IMR-90 (cell line): ENCODE measurements at regions not wholly inside any gene's neighbourhood (a gene's known extent, or its start where the extent isn't known, plus 50 kb on each side); places are given as distances from the start of the nearest gene placed in this dataset.

ENCODE experiments used
- ATAC-seq: fragments of 200-7000 bp; cut with Tn5 transposase; 2 replicates; pipeline ENCODE4 v1.9.1; 2020; ENCODE audit warnings: low read depth, mild to moderate bottlenecking, moderate library complexity
- BruUV-seq: library from RNA; stranded (reverse); fragments of 400-500 nt; replicated peaks from 2 replicates; lab custom pipeline; 2021; lab: Mats Ljungman, UMichigan
- CTCF ChIA-PET: fragments of 300-600 bp; formaldehyde crosslinking; extraction: SDS; loops from one replicate; lab custom pipeline; 2021; ENCODE audit warnings: antibody characterized with exemption; lab: Yijun Ruan, JAX
- POLR2A ChIA-PET: fragments of 300-600 bp; sonication (Branson Sonifier 250); formaldehyde crosslinking; loops from one replicate; lab custom pipeline; 2022; ENCODE audit warnings: antibody characterized with exemption; ENCODE audit not compliant: unreplicated experiment; lab: Charles Lee
- DNase-seq: peaks from one replicate; pipeline ENCODE4 v3.0.0; 2013
- H2AFZ ChIP-seq: replicated peaks from 2 replicates; pipeline ENCODE3; 2013; ENCODE audit warnings: low read length, mild to moderate bottlenecking; ENCODE audit not compliant: poor library complexity
- H2AK5ac ChIP-seq: 2 replicates; pipeline ENCODE4 v1.6.1; 2013; ENCODE audit warnings: low read depth, low read length, inconsistent platforms
- H2AK9ac ChIP-seq: replicated peaks from 2 replicates; pipeline ENCODE3; 2013; ENCODE audit warnings: mild to moderate bottlenecking, low read depth, low read length, moderate library complexity; ENCODE audit not compliant: poor library complexity
- H2BK120ac ChIP-seq: 2 replicates; pipeline ENCODE4 v1.6.1; 2013; ENCODE audit warnings: low read depth, low read length, inconsistent platforms
- H2BK15ac ChIP-seq: 3 replicates; pipeline ENCODE4 v1.6.1; 2013; ENCODE audit warnings: low read depth, low read length, inconsistent platforms
- H2BK20ac ChIP-seq: 2 replicates; pipeline ENCODE4 v1.6.1; 2013; ENCODE audit warnings: low read depth, mild to moderate bottlenecking, inconsistent platforms, low read length, moderate library complexity
- H2BK5ac ChIP-seq: 2 replicates; pipeline ENCODE4 v1.6.1; 2013; ENCODE audit warnings: mild to moderate bottlenecking, low read depth, low read length, inconsistent platforms; ENCODE audit not compliant: poor library complexity, severe bottlenecking
- H3K14ac ChIP-seq: replicated peaks from 2 replicates; pipeline ENCODE4 v1.6.1; 2013; ENCODE audit warnings: low read depth, low read length, inconsistent platforms
- H3K18ac ChIP-seq: 2 replicates; pipeline ENCODE4 v1.6.1; 2013; ENCODE audit warnings: low read depth, low read length, control low read depth
- H3K23ac ChIP-seq: 2 replicates; pipeline ENCODE4 v1.6.1; 2013; ENCODE audit warnings: low read depth, low read length, inconsistent platforms
- H3K27ac ChIP-seq: 2 replicates; pipeline ENCODE4 v1.5.1; 2013; ENCODE audit warnings: mild to moderate bottlenecking, control low read depth, low read length; ENCODE audit not compliant: insufficient read depth
- H3K27me3 ChIP-seq: 2 replicates; pipeline ENCODE4 v1.6.1; 2013; ENCODE audit warnings: low read length; ENCODE audit not compliant: control insufficient read depth, insufficient read depth
- H3K36me3 ChIP-seq: 2 replicates; pipeline ENCODE4 v1.6.1; 2013; ENCODE audit warnings: low read length, mixed read lengths; ENCODE audit not compliant: control insufficient read depth, insufficient read depth
- H3K4ac ChIP-seq: 2 replicates; pipeline ENCODE4 v1.6.1; 2013; ENCODE audit warnings: low read depth, low read length, inconsistent platforms
- H3K4me1 ChIP-seq: 2 replicates; pipeline ENCODE4 v1.6.1; 2013; ENCODE audit warnings: low read length, mixed read lengths; ENCODE audit not compliant: control insufficient read depth, insufficient read depth
- H3K4me2 ChIP-seq: 2 replicates; pipeline ENCODE4 v1.6.1; 2013; ENCODE audit warnings: low read depth, mild to moderate bottlenecking, control low read depth, low read length, moderate library complexity
- H3K4me3 ChIP-seq: 2 replicates; pipeline ENCODE4 v1.5.1; 2013; ENCODE audit warnings: low read depth, mild to moderate bottlenecking, control low read depth, low read length, moderate library complexity; ENCODE audit not compliant: insufficient read depth
- H3K56ac ChIP-seq: 2 replicates; pipeline ENCODE4 v1.6.1; 2013; ENCODE audit warnings: low read length, inconsistent platforms; ENCODE audit not compliant: insufficient read depth; ENCODE audit errors: extremely low read depth
- H3K79me1 ChIP-seq, 2 experiments: 2 replicates each; pipeline ENCODE4 v1.6.1; 2013; ENCODE audit warnings: low read length in 2 of 2, inconsistent platforms in 1 of 2, low read depth in 1 of 2
- H3K9ac ChIP-seq: 2 replicates; pipeline ENCODE4 v1.6.1; 2013; ENCODE audit warnings: low read depth, low read length, control low read depth
- H3K9me1 ChIP-seq: 2 replicates; pipeline ENCODE4 v1.6.1; 2013; ENCODE audit warnings: low read length, inconsistent platforms; ENCODE audit not compliant: insufficient read depth
- H3K9me3 ChIP-seq: 2 replicates; pipeline ENCODE4 v1.6.1; 2013; ENCODE audit warnings: low read length; ENCODE audit not compliant: control insufficient read depth, insufficient read depth
- H4K20me1 ChIP-seq: 2 replicates; pipeline ENCODE4 v1.6.1; 2013; ENCODE audit warnings: low read length, inconsistent platforms; ENCODE audit not compliant: insufficient read depth
- H4K5ac ChIP-seq: 2 replicates; pipeline ENCODE4 v1.6.1; 2013; ENCODE audit warnings: mild to moderate bottlenecking, low read depth, low read length, control low read depth
- H4K8ac ChIP-seq, 2 experiments: 2 replicates each; pipeline ENCODE4 v1.6.1; 2013; ENCODE audit warnings: low read depth in 2 of 2, low read length in 2 of 2, control low read depth in 1 of 2, inconsistent platforms in 1 of 2
- H4K91ac ChIP-seq: 2 replicates; pipeline ENCODE4 v1.6.1; 2013; ENCODE audit warnings: low read depth, low read length, inconsistent platforms; ENCODE audit not compliant: insufficient read depth
- CEBPB ChIP-seq: IDR thresholded peaks from 2 replicates; pipeline ENCODE4 v1.6.1; 2012; ENCODE audit warnings: low read depth, low read length, improper control_type of control experiment
- CHD1 ChIP-seq: IDR thresholded peaks from 2 replicates; pipeline ENCODE4 v1.6.1; 2012; ENCODE audit warnings: low read depth, low read length, improper control_type of control experiment
- WGBS, 2 experiments: methylation state at CpG; one replicate each; pipeline versions ENCODE4 v1.1.5 to v1.1.7; 2013; ENCODE audit warnings: missing lambda C conversion rate in 2 of 2; ENCODE audit not compliant: insufficient read length in 1 of 2; ENCODE audit errors: extremely low coverage in 2 of 2; 5-methylcytosine and 5-hydroxymethylcytosine counted together
- dilution Hi-C: fragments of 300-500 bp; cut with HindIII; formaldehyde crosslinking; loops from one replicate; pipeline ENCODE4 v1.14.3; 2018; ENCODE audit warnings: low sequenced_read_pairs; ENCODE audit not compliant: unreplicated experiment
- in situ Hi-C: fragments of 300-500 bp; cut with MboI; formaldehyde crosslinking; loops from 3 replicates; pipeline ENCODE4 v1.14.3; 2019; ENCODE audit warnings: low sequenced_read_pairs, inconsistent platforms, mixed read lengths
- intact Hi-C: fragments of 100-400 bp; cut with micrococcal nuclease; formaldehyde crosslinking; loops from 2 replicates; pipeline ENCODE4 v1.10.0; 2022
- TF ChIP-seq, protein P1 (sequence below): fragments of 150-350 bp; IDR thresholded peaks from 2 replicates; pipeline ENCODE4 v1.6.1; 2017; ENCODE audit warnings: mild to moderate bottlenecking, antibody characterized with exemption, low read length, low read depth
- TF ChIP-seq, protein P2 (sequence below): fragments of 150-350 bp; IDR thresholded peaks from 2 replicates; pipeline ENCODE4 v1.6.1; 2016; ENCODE audit warnings: low read depth, mild to moderate bottlenecking, low read length, moderate library complexity, borderline replicate concordance

DNA sequence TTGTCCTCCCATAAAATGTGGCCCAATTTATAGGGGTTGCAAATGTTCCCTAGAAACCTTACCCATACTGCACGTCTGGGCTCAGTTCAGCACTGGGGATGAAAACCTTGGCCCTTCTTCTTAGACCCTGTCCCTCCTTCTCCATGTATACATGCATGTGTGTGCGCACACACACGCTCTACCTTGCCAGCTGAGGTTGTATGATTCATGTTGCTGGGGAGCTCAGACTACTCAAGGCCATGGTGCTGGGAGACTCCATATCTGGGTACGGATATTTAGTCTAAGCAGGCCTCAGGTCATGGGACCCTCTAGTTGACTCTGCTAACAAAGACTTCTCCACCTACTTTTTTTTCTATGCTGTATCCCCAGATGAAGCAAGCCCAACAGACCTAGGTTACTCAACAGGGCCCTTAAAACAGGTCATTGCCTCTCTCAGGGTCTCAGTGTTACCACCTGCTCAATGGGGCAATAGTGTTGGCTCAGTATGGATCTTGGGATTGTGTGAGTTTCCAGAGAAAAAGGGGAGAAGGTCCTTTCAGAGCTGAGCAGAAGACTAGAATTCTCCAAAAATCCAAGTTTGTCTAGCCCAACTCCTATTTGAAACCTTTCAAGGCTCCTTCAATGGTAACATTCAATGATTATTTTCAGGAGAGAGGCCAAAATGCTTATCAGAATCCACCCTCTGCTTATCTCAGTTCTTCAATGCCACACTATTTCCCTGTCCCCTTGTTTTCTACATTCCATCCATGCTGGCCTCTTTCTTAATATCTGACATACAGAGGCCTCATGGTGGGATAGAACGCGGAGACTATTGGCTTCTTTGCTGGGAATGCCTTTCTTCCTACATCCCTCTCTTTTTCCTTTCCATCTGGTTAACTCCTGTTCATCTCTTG lies 123.6 kb upstream of the PITX1 start:
- in situ Hi-C loops (no loop called here), dilution Hi-C loops (no loop called here), intact Hi-C loops (no loop called here)
- Histone ChIP-seq H3K79me1 (no peaks in the 10 kb centered on the region), H3K9ac (no peak overlapping the region), H4K20me1 (no peaks in the 10 kb centered on the region), H4K5ac (no peak overlapping the region), H3K27ac (no peak overlapping the region), H2BK5ac (no peak overlapping the region), H2AFZ (no peak overlapping the region), H3K27me3 (peaks cover 5% of the 10 kb centered on the region; the same call in 1 of the 2 replicates), H4K8ac (no peak overlapping the region), H3K4me3 (no peak overlapping the region), H3K23ac (no peak overlapping the region), H3K4me2 (no peak overlapping the region), H2BK120ac (no peak overlapping the region), H3K4me1 (peaks cover 2% of the 10 kb centered on the region; the same call in 1 of the 2 replicates), H3K9me1 (no peaks in the 10 kb centered on the region), H2BK15ac (no peak overlapping the region), H2AK9ac (no peak overlapping the region), H3K36me3 (no peaks in the 10 kb centered on the region), H3K4ac (no peak overlapping the region), H3K14ac (no peak overlapping the region), H4K91ac (no peak overlapping the region), H2BK20ac (no peak overlapping the region), H3K56ac (no peak overlapping the region), H3K9me3 (peaks cover 17% of the 10 kb centered on the region), H3K18ac (no peak overlapping the region), H2AK5ac (no peak overlapping the region)
- TF ChIP-seq, protein P1, sequence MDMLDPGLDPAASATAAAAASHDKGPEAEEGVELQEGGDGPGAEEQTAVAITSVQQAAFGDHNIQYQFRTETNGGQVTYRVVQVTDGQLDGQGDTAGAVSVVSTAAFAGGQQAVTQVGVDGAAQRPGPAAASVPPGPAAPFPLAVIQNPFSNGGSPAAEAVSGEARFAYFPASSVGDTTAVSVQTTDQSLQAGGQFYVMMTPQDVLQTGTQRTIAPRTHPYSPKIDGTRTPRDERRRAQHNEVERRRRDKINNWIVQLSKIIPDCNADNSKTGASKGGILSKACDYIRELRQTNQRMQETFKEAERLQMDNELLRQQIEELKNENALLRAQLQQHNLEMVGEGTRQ: no peak
- TF ChIP-seq, protein P2, sequence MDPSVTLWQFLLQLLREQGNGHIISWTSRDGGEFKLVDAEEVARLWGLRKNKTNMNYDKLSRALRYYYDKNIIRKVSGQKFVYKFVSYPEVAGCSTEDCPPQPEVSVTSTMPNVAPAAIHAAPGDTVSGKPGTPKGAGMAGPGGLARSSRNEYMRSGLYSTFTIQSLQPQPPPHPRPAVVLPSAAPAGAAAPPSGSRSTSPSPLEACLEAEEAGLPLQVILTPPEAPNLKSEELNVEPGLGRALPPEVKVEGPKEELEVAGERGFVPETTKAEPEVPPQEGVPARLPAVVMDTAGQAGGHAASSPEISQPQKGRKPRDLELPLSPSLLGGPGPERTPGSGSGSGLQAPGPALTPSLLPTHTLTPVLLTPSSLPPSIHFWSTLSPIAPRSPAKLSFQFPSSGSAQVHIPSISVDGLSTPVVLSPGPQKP: no peak
- no peak for TF ChIP-seq CEBPB
- no peak for TF ChIP-seq CHD1
- ChIA-PET CTCF (no interaction called here), POLR2A (no interaction called here)
- DNase-seq (no peak), ATAC-seq (no peak)
- no CpG with 5 or more reads among the region's 6 CpGs for WGBS, 2 experiments
- no TSS peak for BruUV-seq
